GM21515 (cell line): ENCODE measurements at regions not wholly inside any gene's neighbourhood (a gene's known extent, or its start where the extent isn't known, plus 50 kb on each side); places are given as distances from the start of the nearest gene placed in this dataset.

Source experiments
- ATAC-seq: cut with Tn5 transposase; IDR thresholded peaks from one replicate; pipeline ENCODE4 v1.9.1; 2021; ENCODE audit not compliant: unreplicated experiment

DNA sequence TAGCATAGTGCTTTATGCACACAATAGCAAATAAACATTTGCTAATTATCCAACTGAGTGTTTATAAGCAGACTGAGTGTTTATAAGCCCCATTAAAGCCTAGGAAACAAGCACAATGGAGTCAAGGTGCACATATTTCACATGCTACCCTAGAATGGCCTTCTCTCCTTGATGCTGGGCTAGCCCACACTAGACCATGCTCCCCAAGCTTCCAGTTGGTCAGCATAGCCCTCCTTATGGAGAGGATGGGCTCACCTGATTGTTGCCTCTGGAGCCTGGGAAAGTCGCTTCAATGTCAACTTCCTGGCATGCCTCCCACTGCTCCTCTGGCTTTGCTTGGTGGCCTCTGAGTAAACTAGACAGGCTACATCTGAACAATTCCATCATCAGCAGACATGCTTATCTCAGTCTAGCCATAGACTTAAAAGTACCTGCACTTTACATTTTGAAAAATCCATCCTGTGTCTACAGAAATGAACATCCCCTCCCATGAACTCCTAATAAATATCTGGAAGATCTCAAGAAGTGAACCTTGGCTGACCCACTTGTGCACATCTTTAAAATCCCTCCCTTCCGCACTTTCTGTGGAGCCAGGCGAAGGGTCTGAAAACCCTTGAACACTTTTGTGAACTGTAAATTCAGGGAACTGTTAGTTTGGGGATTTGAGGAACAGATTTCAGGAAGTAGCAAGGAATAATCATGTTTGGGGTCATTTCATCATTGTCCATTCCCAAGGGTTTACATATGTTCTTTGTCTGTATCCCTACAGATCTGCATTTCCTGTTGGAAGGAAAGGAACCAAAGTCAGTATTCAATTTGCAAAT lies 486.6 kb downstream of the ARHGEF28 start:
- ATAC-seq, result no peak

DNA sequence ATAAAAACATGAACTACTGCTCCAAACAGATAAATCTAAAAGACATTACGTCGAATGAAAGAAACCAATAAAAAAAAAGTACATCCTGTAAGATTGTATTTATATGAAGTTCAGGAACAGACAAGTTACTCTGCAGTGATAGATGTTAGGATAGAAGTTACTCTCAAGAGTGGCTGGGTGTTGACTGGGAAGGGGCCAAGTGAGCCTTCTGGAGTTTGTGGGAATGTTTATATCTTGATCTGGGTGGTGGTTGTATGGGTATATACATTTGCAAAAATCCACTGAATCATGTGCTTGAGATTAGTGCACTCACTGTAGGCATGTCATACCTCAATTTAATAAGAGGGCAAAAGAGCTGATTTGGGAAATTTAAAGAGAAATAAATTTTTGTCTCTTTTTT lies 485.8 kb downstream of the ARHGEF28 start:
- ATAC-seq, result no peak

DNA sequence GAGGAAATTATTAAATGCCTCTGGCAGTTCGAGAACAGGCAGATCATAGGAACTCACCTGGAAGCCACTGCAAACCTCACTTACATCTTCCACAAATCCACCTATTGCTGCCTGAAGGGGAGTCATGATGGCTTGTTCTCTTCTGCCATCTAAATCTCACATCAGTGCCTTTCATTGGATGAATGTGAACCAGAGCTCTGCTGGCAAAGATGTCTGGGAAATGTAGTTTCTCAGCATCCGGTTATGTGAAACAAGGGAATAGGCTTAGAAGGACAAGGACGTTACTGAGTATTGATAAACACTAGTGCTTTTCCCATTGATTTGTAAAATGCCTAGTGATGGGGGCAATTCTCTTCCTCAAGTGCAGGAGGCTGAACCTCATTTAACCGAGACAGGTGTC lies 483.3 kb downstream of the ARHGEF28 start:
- no peak for ATAC-seq

DNA sequence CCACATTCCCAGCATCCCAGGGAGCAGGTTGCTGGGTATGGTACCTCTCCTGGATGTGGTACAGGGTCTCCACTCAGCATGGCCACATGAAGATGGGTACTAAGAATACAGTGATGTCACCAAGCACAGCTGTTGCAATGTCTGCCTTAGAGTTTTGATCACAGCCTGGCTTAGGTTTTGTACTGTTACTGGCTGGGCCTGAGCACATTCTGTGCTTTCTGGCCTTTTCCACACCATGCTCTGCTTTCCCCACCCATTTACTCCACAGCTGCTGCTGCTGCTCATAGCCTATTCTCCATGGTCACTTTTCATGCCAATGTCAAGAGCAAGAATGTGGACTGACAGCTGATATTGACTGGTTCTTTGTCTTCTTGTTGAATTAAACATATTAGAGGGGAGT lies 481.9 kb downstream of the ARHGEF28 start:
- ATAC-seq, result no peak

DNA sequence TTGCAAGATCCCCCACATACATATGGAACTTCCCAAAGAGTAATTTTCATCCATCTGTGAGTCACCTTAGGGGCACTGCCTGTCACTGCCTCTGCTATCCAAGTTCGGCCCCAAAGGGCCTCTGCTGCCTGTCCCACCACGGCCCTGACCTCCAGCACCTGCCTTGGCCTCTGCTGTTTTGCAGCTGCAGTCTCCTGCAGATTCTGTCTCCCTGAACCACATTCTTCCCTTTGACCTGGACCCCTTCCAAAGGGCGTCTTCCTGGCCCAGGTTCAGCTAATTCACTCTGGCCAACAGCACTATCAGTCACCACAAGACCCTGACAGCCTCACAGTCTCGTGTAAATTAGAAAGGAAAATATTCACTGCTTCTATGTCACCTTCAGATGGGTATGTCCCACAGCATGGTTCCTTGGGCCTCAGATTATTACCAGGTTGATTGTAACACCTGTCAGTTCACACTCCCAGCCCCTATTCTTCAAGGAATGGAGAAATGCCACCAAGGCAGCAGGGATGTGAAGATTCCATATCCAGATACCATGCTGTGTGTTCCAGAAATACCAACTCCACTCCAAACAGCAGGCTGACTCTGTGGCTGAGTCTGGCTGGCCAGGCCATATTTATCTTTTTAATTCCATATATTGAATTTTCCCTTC lies 479.3 kb downstream of the ARHGEF28 start:
- no peak for ATAC-seq

DNA sequence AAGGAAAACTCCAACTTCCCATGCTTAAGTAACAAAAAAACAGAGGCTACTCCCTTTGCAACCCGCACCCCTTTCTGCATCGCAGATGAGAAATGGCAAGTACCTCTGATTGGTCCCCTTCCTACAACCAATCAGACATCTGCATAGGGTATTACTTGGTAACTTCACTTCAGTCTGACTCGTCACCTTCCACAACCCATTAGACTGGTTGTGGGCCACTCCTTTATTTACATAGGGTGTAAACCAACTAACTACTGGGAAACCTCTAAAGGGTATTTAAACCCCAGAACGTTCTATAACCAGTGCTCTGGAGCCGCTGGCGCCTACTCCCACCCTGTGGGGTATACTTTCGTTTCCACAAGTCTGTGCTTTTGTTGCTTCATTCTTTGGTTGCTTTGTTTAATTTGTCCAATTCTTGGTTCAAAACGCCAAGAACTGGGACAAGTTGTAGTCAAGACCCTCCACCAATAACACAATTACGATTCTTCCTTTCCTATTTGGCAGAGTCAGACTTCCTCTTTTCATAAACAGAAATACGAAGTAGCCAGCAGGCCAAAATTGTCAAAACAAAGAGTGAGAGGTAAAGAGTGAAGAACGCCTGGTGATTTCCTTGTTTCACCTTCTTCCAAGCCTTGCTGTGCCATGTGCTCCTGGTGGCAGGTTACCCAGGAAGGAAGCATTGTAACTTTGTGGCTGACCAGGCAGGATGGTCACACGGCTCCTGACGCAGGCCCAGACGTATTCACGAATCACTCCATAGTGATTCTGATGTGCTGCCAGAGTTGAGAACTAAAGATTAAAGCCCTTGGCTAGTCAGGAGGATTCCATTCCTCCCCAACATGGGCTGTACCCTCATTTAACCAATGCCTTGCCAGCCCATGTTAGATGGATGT lies 477.4 kb downstream of the ARHGEF28 start:
- no peak for ATAC-seq

DNA sequence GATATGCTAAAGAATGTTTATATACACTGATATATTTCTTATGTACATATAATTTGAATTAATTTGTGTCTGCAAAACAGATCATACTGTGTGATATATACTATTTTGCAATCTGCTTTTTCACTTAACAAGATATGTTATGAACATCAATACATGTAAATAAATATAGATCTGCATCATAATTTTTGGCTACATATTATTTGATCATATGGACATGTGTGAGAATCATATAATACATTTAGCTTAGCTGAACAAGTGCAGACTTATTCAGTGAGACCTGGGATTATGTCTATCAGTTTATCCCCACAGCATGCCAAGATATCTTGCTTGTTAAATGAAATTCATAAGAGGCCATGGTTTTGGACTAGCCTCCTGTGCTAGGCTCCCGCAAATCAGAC lies 474.3 kb downstream of the ARHGEF28 start:
- no peak for ATAC-seq

DNA sequence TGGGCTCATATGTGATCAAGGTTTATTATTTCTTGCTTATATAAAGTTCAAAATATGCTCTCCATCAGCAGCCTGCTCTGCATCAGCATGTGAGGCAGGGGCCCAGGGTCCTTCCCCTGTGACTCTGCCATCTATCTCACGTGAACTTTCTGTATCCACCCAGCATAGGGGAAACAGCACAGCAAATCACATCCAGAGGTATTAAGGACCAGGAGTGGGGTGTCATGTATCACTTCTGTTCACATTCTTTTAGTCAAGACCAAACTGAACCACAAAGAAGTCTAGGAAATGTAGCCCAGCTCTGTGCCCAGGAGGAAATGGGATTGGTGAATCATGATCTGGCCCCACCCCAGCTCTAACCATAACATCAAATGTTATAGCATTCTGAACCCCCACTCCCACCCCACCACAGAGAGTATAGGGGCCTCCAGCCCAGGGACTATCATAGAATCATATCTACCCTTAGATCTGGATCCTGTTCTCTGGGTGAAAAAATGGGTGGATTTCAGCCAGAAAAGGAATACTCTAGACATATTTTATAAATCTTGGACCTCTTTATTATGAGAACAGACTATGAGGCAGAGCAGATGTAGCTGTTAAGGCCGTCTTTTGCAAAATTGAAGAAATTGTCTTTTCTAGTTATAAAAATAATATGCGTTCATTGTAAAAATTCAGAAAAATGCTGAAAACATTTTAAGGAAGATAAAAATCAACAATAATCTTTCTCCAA lies 473.7 kb downstream of the ARHGEF28 start:
- no peak for ATAC-seq

DNA sequence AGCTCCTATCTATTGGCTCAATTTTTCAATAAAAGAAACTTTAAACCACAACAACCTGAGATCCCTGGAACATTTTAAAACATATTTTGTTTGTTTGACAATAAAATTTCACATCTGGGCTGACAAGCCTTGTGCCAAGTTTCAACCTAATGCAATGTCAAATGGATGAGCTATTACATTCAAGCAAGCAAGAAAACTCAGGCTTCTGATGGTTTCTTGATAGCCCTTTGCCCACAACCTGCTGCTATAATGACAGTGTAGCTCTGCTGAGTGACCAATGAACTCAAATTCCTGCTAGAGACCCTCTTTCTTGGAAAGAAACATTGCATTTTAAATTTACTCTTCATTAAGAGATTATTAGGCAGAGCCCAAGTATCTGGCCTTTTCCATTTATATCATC lies 472.9 kb downstream of the ARHGEF28 start:
- ATAC-seq, result no peak

DNA sequence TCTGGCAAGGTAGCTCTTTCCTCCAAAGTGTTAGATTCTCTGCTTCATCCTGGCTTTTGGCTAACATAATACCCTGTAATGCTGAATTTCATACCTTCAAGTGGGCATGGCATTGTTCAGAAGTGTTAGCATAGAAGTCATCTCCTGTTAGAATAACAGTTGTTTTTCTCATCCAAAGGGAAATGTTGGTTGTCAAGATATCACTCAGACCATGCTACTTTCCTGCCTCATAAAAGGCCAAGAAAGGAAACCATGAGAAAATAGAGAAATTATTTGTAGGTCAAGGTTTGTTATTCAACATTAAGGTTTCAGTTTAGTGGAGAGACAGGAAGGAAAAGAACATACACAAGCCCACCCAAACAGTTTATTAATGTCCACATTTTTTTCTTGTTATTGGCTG lies 472.5 kb downstream of the ARHGEF28 start:
- ATAC-seq, result no peak

DNA sequence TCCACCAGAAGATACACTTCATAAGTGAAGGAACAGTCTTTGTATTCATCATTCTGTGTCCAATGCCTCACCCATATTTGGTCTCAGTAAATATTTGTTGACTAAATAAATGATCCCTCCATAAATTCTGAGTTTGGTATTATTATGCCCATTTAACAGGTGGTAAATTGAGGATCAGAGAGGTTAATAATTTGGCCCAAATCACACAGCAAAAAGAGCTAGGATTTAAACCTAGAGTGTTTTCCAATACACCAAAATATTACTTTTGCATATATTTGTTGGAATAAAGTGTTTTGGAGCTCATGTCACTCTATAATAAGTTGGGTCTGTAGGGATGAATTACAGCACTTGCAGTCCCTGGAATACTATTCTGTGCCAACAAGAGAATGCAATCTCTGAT lies 470.3 kb downstream of the ARHGEF28 start:
- no peak for ATAC-seq

DNA sequence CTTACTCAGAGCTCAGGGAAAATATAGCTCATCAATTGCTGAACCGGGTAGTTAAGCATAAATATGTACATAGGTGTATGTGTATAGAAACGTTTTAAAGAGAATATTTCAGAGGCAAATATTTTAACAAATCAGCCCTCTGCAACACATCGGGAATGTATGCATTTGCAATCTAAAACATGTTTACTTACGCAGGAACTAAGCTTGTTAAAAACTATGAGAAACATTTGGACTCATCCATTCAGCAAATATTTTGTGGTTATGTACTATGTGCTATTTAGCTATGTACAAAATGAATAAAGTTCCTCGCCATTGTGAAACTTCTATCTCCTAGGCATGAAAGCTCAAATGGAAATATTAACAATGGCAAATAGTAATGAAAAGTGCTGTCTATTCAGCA lies 469.9 kb downstream of the ARHGEF28 start:
- no peak for ATAC-seq

DNA sequence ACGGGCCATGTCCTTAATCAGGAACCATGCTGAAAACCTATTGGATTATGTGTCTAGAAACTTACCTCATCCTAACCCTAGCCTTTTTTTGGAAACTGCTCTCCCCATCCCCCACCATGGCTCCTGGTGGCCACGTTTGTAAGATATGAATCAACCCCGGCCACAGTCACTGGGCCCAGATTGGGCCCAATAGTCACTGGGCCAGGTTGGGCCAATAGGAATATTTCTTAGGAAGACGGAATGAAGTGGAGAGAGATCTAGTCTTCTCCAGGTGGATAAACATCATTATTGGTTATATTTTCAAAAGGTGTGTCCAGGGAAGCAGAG lies 468.7 kb downstream of the ARHGEF28 start:
- ATAC-seq, result no peak

DNA sequence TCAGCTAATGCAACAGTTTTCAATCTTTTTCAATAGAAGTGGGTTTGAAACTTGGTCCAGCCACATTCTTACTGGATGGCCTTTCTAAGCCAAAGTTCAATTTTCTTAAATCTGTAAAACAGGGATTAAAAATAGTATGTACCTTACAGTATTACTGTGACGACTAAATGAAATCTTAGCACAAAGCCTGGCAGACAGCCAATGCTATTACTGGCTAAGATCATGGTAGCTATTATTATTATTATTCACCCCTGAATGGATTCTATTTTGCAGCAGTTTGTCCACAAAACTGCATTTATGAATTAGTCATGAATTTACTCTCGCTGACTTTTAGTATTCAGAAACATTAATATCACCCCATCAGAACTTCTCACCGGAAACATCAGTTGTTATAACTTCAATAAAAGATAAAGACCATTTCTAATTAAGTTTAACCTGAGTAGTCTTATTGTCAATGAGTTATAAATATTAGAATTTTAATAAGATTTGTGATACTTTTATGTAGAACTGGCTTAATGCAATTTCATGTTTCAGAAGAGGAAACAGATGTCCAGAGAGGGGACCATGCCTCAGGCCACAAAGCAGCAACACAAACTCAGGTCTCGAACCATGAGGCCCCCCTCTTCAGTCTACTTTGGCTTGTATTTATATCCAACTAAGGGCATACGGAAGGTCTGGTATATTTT lies 468.2 kb downstream of the ARHGEF28 start:
- ATAC-seq, result no peak

DNA sequence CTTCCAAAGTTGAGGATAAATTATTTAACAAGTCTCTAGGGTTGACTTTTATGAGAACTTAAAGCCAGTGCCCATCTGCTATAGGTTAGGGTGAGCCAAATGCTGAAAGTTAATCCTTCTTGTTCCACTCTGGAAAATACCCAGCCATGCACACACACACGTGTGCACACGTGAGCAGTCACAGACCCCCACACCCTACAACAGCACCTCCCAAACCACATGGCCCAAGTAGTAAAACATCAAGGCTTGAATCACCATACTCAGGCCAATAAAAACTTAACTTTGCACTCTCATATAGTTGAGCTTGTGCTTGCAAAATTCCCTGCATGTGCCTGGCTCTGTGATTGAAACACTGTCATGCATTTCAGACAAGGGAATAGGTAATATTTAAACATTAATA lies 467.6 kb downstream of the ARHGEF28 start:
- no peak for ATAC-seq

DNA sequence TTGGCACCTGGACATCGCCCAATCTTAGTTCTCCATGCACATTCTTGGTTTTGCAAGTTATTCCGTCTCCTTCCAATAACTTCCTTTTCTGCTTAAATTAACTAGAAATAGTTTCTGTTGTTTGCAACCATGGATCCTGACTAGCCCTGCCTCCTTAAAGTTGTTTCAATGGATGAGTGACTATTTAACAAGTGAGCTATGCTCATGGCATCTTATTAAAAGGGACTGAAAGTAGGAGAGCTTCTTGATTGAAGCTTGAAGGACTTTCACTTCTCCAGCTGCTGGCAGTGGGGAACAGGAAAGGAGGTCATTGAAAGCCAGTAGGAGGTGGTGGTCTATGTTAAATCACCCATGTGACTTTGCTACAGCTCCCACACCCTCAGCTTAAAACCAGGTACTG lies 466.8 kb downstream of the ARHGEF28 start:
- no peak for ATAC-seq

DNA sequence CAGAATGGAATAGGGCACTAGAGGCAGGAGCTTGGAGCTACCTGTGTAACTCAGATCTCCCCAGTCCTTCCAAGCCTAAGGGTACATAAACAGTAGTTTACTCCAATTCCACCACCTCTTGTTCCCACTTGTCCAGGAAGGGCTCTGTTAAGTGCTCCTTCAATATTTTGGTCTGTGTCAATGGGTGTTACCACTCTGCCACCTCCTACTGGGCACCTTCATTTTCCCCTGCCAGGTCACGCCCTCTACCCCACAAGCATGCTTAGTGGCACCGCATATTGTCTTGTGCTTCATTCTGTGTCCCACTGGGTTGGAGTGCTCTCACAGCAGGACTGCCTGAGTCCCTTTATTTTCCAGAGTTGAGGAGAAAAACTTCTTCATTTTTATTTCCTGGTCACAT lies 459.8 kb downstream of the ARHGEF28 start:
- ATAC-seq, result no peak

DNA sequence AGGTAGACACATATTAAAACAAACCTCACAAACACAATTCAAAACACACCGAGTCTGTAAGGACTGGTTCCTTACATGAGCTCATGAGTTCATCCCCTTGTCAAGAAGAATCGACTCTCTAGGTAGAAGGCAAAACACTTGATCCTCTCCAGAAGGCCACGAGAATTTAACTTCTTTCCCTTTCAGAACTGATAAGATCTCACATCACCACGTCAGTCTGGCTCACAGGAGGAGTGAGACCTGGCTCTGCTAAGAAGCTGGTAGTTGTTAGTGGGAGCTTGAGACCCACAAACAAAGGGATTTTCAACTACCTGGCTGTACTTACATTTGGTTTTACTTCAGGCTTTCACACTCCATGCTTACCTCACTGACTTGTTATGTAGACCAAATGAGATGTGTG lies 459.2 kb downstream of the ARHGEF28 start:
- no peak for ATAC-seq

DNA sequence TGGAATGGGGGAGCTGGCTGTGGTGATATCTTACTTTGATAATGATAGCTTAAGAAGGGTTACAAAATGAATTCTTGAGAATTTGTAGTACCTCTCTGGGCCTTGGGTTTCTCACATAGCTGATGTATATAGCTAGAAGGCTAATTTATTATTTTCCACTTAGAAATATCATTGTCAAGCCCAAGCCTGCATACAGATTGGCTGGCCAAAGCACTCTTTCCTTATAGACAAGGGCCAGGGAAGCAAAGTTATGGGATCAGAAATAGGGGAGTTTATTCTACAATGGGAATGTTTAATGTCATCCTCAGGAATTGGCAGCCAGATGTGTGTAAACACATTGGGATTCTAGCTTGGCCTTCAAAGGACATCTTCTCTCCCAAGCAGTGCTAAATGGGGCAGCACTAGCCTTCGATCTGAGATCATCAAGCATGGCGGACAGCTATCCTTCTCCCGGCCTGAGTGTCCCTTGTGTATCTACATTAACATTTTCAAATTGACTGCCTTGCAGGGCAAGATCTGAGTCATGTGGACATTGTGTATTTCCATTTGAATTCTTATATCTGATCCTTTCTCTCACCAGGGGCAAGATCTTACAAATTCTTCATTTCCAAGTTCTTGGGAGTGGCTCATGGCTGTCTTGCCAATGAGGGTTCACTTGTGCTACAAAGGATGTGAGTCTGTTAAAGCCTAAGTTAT lies 457.2 kb downstream of the ARHGEF28 start:
- no peak for ATAC-seq

DNA sequence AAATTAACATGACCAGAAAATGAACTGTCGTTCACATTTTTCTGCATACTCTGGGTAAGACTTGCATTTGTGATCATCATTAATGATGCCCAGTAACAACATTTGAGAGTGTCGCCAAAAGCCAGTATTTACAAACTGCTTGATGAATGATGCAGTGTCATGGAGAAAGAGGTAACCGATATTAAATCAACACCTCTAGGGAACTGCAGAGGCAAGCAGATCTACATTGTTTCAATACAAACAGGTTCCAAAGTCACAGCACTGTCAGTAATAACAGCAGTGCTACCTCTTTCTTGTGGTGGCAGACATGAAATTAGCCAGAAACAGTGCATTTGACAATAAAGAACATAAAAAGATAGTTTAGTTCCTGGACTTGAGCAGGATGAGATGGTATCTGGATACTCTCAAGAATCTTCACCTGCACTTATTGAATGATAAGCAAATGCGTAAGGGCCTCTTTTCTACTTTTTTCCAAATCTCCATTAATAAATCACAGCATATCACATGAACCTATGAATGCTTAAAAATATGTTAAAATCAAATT lies 456.6 kb downstream of the ARHGEF28 start:
- ATAC-seq, result no peak
